ENCODE measurements at regions not wholly inside any gene's neighbourhood (a gene's known extent, or its start where the extent isn't known, plus 50 kb on each side); places are given as distances from the start of the nearest gene placed in this dataset.

- H3K4me3 ChIP-seq (ENCODE audit: low read depth, low read length), result no peak overlapping the region
- no peak for DNase-seq (ENCODE audit: low read depth)
- TF ChIP-seq, protein P1, sequence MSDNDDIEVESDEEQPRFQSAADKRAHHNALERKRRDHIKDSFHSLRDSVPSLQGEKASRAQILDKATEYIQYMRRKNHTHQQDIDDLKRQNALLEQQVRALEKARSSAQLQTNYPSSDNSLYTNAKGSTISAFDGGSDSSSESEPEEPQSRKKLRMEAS (IDR thresholded peaks at IDR 0.05; ENCODE audit: low read depth, low read length), result no peak
- TF ChIP-seq POLR2A (IDR thresholded peaks at IDR 0.05; ENCODE audit: extremely low read depth, insufficient read length), result no peak
- TF ChIP-seq MYC (IDR thresholded peaks at IDR 0.05; ENCODE audit: low read depth, low read length), result no peak
- no peak for TF ChIP-seq CTCF (IDR thresholded peaks at IDR 0.05; ENCODE audit: low read depth, low read length)
Observed at GRCh38 chr10:3238115-3238871, 65.7 kb upstream of the PITRM1 start.

DNA sequence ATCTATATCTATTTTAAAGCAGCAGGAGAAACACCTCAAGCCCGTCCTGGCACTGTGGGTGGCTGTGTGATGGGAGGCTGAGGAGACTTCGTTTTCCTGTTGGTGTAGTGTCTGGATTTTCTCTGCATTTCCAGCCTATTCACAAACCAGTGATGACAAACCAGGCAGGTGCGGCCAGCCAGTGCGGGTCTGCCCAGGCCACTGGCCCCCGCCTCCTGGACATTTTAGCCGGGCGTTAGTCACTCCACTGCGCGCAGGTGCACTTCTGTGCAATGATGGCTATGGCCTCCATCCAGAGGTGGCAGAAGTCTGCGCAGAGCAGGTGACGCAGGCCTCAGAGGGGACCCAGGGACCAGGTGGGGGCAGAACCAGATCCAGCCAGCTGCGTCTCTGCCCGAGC, 64.9 kb upstream of the PITRM1 start:
- DNase-seq (ENCODE audit: low read depth), result no peak
- TF ChIP-seq POLR2A (IDR thresholded peaks at IDR 0.05; ENCODE audit: extremely low read depth, insufficient read length), result no peak
- TF ChIP-seq CTCF (IDR thresholded peaks at IDR 0.05; ENCODE audit: low read depth, low read length), result no peak
- TF ChIP-seq, protein P1 (IDR thresholded peaks at IDR 0.05; ENCODE audit: low read depth, low read length), result no peak
- no peak for TF ChIP-seq MYC (IDR thresholded peaks at IDR 0.05; ENCODE audit: low read depth, low read length)
- no peak overlapping the region for H3K4me3 ChIP-seq (ENCODE audit: low read depth, low read length)

DNA sequence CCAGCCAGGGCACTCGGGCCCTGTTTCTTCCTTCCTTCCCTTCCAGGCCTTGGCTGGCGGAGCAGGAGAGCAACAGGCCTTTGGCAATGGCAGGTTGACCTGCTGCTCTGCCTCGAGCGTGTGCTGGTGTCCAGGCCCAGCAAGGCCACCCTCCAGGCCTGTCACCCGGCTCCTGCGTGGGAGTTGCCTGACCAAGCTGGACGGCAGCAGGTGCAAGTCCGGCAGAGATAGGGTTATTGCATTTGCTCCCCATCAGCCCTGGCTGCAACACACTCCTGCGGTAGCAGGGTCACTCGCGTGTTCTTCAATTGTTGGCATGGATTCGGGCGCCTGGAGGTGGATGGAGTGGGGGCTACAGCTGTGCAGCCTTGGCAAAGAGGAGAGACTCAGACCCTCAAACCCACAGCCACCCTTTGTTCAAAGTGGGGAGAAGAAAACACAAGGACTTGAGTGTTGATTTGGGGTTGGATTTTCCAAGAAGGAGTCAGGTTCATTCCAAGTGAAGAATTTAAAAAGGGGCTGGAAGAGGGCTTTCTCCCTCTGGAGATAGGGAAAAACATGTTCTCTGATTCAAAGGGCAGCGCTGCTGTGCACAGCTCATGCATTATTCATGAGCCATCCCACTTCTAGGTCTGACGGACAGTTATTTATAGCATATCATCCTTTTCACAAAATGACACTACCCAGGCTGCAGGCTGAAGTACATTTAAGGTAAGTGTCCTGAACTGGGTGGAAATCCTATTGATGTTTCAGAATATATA, 64.2 kb upstream of the PITRM1 start:
- no peak overlapping the region for H3K4me3 ChIP-seq (ENCODE audit: low read depth, low read length)
- DNase-seq (ENCODE audit: low read depth), result no peak
- TF ChIP-seq, protein P1 (IDR thresholded peaks at IDR 0.05; ENCODE audit: low read depth, low read length), result no peak
- TF ChIP-seq POLR2A (IDR thresholded peaks at IDR 0.05; ENCODE audit: extremely low read depth, insufficient read length) (no peak), MYC (IDR thresholded peaks at IDR 0.05; ENCODE audit: low read depth, low read length) (no peak), CTCF (IDR thresholded peaks at IDR 0.05; ENCODE audit: low read depth, low read length) (no peak)

GRCh38 chr10:3235996-3236510, 63.5 kb upstream of the PITRM1 start:
- TF ChIP-seq MYC (IDR thresholded peaks at IDR 0.05; ENCODE audit: low read depth, low read length) (no peak), POLR2A (IDR thresholded peaks at IDR 0.05; ENCODE audit: extremely low read depth, insufficient read length) (no peak), CTCF (IDR thresholded peaks at IDR 0.05; ENCODE audit: low read depth, low read length) (no peak)
- TF ChIP-seq, protein P1 (IDR thresholded peaks at IDR 0.05; ENCODE audit: low read depth, low read length), result no peak
- H3K4me3 ChIP-seq (ENCODE audit: low read depth, low read length), result no peak overlapping the region
- no peak for DNase-seq (ENCODE audit: low read depth)

- no peak for TF ChIP-seq POLR2A (IDR thresholded peaks at IDR 0.05; ENCODE audit: extremely low read depth, insufficient read length)
- no peak for TF ChIP-seq MYC (IDR thresholded peaks at IDR 0.05; ENCODE audit: low read depth, low read length)
- TF ChIP-seq, protein P1 (IDR thresholded peaks at IDR 0.05; ENCODE audit: low read depth, low read length), result no peak
- no peak for TF ChIP-seq CTCF (IDR thresholded peaks at IDR 0.05; ENCODE audit: low read depth, low read length)
- no peak for DNase-seq (ENCODE audit: low read depth)
Observed at GRCh38 chr10:3235395-3235794, 62.8 kb upstream of the PITRM1 start.

More at GRCh38 chr10:3235395-3235794, 62.8 kb upstream of the PITRM1 start:
- no peak overlapping the region for H3K4me3 ChIP-seq (ENCODE audit: low read depth, low read length)
